ENCODE measurements at regions not wholly inside any gene's neighbourhood (a gene's known extent, or its start where the extent isn't known, plus 50 kb on each side); places are given as distances from the start of the nearest gene placed in this dataset.

DNA sequence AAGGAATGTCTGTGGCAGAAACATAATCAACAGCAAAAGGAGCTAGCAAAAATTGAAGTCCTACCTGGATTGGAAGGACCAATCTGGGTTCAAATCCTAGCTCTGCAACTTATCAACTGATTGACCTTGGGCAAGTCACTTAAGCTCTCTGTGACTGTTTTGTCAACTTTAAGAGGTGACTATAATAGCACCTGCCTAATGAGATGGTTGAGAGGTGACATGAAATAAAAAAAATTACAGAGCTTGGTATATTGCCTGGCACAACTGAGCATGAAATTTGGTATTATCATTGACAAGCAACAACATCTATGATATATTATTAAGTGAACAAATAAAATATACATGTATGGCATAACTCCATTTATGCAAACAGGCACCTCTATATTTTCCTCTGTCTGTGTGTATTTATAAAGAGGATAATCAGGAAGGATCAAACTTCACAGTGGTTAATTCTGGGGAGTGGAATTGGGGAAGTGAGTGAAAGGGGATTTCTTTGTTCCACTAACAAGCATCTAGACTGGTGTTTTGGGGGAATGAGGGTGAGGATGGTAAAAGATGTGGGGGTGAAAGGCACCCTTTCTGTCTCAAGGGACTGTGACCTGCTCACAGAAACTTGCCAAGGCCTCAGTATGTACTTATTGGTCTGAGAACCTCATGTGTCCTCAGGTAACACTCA lies 132.8 kb upstream of the SERTAD2 start:
- no peak for DNase-seq (ENCODE audit: low read depth)

DNA sequence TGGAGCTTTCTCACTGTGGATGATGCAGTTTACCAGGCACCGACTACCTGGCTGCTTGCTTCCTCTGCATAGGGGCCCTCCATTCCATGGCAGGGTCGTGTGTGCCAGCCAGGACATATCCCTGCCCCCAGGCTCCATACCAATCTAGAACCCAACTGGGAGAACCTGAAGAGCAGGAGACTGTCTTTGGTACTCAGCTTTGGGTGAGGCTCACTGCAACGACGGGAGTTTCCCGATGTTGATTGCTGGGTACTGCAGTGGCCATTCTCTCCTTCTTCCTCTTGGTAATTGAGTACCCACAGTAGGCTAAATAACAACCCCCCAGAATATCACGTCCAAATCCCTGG lies 133.3 kb upstream of the SERTAD2 start:
- DNase-seq (ENCODE audit: low read depth) = no peak
- no peak overlapping the region for H3K4me3 ChIP-seq (ENCODE audit: low read depth, low read length)
- TF ChIP-seq, protein P1, sequence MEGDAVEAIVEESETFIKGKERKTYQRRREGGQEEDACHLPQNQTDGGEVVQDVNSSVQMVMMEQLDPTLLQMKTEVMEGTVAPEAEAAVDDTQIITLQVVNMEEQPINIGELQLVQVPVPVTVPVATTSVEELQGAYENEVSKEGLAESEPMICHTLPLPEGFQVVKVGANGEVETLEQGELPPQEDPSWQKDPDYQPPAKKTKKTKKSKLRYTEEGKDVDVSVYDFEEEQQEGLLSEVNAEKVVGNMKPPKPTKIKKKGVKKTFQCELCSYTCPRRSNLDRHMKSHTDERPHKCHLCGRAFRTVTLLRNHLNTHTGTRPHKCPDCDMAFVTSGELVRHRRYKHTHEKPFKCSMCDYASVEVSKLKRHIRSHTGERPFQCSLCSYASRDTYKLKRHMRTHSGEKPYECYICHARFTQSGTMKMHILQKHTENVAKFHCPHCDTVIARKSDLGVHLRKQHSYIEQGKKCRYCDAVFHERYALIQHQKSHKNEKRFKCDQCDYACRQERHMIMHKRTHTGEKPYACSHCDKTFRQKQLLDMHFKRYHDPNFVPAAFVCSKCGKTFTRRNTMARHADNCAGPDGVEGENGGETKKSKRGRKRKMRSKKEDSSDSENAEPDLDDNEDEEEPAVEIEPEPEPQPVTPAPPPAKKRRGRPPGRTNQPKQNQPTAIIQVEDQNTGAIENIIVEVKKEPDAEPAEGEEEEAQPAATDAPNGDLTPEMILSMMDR (IDR thresholded peaks at IDR 0.05; ENCODE audit: insufficient read depth, low read depth, low read length, missing control alignments) = no peak

More for the DNA sequence above, 132.8 kb upstream of the SERTAD2 start:
- H3K4me3 ChIP-seq (ENCODE audit: low read depth, low read length) = no peak overlapping the region
- TF ChIP-seq, protein P1 (IDR thresholded peaks at IDR 0.05; ENCODE audit: insufficient read depth, low read depth, low read length, missing control alignments) = no peak

DNA sequence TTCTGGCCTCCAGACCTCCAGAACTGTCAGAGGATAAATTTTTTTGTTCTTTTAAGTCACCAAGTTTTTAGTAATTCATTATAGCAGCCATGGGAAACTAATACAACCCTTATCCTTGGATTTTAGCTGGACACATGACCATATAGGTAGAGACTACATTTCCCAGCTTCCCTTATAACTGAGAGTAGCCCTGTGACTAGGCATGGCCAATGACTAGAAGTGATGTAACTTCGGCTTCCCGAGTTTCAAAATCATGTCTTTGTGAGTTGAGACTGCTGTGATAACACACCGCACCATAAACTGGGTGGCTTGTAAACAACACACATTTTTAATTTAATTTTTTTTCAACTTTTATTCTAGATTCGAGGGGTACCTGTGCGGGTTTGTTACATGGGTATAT lies 134.0 kb upstream of the SERTAD2 start:
- TF ChIP-seq, protein P1 (IDR thresholded peaks at IDR 0.05; ENCODE audit: insufficient read depth, low read depth, low read length, missing control alignments) = no peak
- no peak for DNase-seq (ENCODE audit: low read depth)
- H3K4me3 ChIP-seq (ENCODE audit: low read depth, low read length) = no peak overlapping the region

DNA sequence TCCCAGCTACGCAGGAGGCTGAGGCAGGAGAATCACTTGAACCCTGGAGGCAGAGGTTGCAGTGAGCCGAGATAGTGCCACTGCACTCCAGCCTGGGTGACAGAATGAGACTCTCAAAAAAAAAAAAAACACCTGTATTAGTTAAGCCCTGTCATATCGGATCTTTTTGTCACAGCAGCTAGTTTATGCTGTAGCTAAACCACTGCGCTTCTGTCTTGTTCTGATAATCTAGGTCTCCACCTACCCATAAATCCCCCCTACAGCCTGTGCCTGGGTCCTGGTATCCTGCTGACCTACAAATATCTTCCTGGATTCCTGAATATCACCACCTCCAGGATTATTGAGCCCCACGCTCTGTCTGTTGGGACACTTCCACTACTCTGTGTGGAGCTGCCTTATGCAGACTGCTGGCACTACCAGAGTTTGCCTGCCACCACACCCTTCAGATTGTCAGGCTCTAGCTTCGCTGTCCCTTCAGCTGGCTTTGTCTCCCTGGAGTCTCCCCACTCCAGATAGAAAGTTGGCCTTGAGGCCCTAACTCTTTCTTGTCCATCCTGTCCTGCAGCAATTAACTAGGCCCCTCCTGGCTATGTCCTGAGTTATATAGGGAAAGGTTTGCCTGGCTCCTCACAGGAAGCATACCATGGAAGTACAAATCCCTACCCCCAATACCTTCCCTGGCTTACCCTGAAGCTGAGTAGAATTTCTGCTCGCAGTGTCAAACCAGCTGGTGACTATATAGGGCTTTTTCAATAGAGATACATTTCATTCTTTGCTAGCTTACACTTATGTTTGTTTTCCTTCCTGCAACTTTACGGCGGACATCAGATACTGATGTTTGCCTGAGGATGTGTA lies 136.0 kb upstream of the SERTAD2 start:
- DNase-seq (ENCODE audit: low read depth) = no peak
- TF ChIP-seq, protein P1 (IDR thresholded peaks at IDR 0.05; ENCODE audit: insufficient read depth, low read depth, low read length, missing control alignments) = no peak
- no peak overlapping the region for H3K4me3 ChIP-seq (ENCODE audit: low read depth, low read length)

DNA sequence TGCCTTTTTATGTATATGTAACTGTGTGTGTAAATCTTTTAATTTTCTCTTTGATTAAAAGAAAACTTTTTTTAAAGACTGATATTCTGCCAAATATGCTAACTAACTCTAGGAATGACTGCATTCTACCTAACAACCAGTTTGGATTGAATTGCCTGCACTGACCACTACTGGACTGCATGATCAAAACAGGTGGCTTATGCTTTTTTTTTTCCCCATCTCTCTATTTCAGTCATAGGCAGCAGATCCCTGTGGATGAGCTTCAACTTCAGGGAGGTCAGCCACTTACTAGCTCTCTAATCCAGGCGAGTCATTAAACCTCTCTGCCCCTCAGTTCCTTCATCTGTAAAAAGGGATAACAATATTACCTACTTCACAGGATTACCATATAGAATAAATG lies 138.6 kb upstream of the SERTAD2 start:
- no peak for DNase-seq (ENCODE audit: low read depth)

DNA sequence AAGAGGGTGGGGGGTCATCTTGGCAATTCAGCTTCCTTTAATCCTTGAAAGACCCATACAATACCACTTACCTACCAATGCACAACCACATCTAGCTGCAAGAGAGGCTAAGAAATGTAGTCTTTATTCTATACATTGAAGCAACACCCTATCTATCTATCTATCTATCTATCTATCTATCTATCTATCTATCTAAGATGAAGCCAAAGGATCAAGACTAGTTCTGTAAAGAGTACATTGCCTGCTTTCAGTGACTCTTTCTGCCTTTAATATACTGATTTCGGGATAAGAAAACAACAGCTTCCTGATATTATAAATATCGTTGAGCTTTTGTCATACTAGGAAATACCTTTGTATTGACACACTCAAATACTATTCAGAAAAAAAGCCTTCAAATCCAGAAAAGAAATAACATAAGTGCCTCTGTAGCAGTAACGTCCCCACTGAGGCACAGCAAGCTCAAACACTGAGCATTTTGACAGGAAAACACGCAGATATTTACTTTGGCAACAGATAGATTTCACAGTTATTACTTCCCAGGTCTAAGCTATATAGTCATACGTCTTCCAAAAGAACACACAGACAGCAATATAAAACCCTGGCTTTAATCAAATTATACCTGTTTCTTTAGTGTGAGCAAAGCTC lies 139.4 kb upstream of the SERTAD2 start:
- no peak overlapping the region for H3K4me3 ChIP-seq (ENCODE audit: low read depth, low read length)
- no peak for DNase-seq (ENCODE audit: low read depth)
- TF ChIP-seq, protein P1 (IDR thresholded peaks at IDR 0.05; ENCODE audit: insufficient read depth, low read depth, low read length, missing control alignments) = no peak

More for the DNA sequence above, 138.6 kb upstream of the SERTAD2 start:
- no peak overlapping the region for H3K4me3 ChIP-seq (ENCODE audit: low read depth, low read length)
- TF ChIP-seq, protein P1 (IDR thresholded peaks at IDR 0.05; ENCODE audit: insufficient read depth, low read depth, low read length, missing control alignments) = no peak
